MM.1S (cell line): ENCODE measurements at regions not wholly inside any gene's neighbourhood (a gene's known extent, or its start where the extent isn't known, plus 50 kb on each side); places are given as distances from the start of the nearest gene placed in this dataset.

Experiments used
- DNase-seq: peaks from one replicate; pipeline ENCODE4 v3.0.0-alpha.2; 2015
- H2AFZ ChIP-seq: fragments of 300-600 bp; sonication (generic); 2 replicates; pipeline ENCODE4 v1.6.0; 2016; ENCODE audit warnings: antibody characterized with exemption, low read length
- H3F3A ChIP-seq: fragments of 300-600 bp; sonication (generic); 2 replicates; pipeline ENCODE4 v1.6.1; 2016; ENCODE audit warnings: mild to moderate bottlenecking, antibody characterized with exemption, low read length, moderate library complexity, mixed read lengths; ENCODE audit not compliant: insufficient read depth
- H3K27ac ChIP-seq: fragments of 300-600 bp; sonication (generic); 2 replicates; pipeline ENCODE4 v1.5.1; 2016; ENCODE audit warnings: mild to moderate bottlenecking, low read length
- H3K27me3 ChIP-seq: fragments of 300-600 bp; sonication (generic); replicated peaks from 2 replicates; pipeline ENCODE4 v1.6.0; 2016; ENCODE audit warnings: low read length; ENCODE audit not compliant: insufficient read depth
- H3K36me3 ChIP-seq: fragments of 300-600 bp; sonication (generic); replicated peaks from 2 replicates; pipeline ENCODE4 v1.6.1; 2016; ENCODE audit warnings: mild to moderate bottlenecking, low read length, mixed read lengths; ENCODE audit not compliant: insufficient read depth
- H3K4me1 ChIP-seq: fragments of 300-600 bp; sonication (generic); 2 replicates; pipeline ENCODE4 v1.6.1; 2016; ENCODE audit warnings: low read length, mixed read lengths
- H3K4me2 ChIP-seq: fragments of 300-600 bp; sonication (generic); 2 replicates; pipeline ENCODE4 v1.6.0; 2016; ENCODE audit warnings: low read depth, low read length
- H3K4me3 ChIP-seq: fragments of 300-600 bp; sonication (generic); 2 replicates; pipeline ENCODE4 v1.5.1; 2016; ENCODE audit warnings: low read length, mixed read lengths
- H3K79me2 ChIP-seq: fragments of 300-600 bp; sonication (generic); 2 replicates; pipeline ENCODE4 v1.6.1; 2016; ENCODE audit warnings: mixed run types, low read length, mixed read lengths
- H3K9ac ChIP-seq: fragments of 300-600 bp; sonication (generic); 2 replicates; pipeline ENCODE4 v1.6.1; 2016; ENCODE audit warnings: low read length, mixed read lengths
- H3K9me2 ChIP-seq: fragments of 300-600 bp; sonication (generic); replicated peaks from 2 replicates; pipeline ENCODE4 v1.6.1; 2016; ENCODE audit warnings: mild to moderate bottlenecking, low read length, mixed read lengths; ENCODE audit not compliant: insufficient read depth
- H3K9me3 ChIP-seq: fragments of 300-600 bp; sonication (generic); replicated peaks from 2 replicates; pipeline ENCODE4 v1.6.1; 2016; ENCODE audit warnings: mild to moderate bottlenecking, low read length, mixed read lengths; ENCODE audit not compliant: insufficient read depth
- H4K20me1 ChIP-seq: fragments of 300-600 bp; sonication (generic); 2 replicates; pipeline ENCODE4 v1.6.1; 2016; ENCODE audit warnings: mild to moderate bottlenecking, low read length, moderate library complexity, mixed read lengths; ENCODE audit not compliant: insufficient read depth
- CTCF ChIP-seq: fragments of 300-600 bp; sonication (generic); IDR thresholded peaks from 2 replicates; pipeline ENCODE4 v1.5.1; 2016; ENCODE audit warnings: antibody characterized with exemption, low read length, mixed read lengths
- EZH2 ChIP-seq: fragments of 300-600 bp; sonication (generic); optimal IDR thresholded peaks from 2 replicates; pipeline ENCODE3; 2017; ENCODE audit warnings: low read depth, mild to moderate bottlenecking, antibody characterized with exemption, low read length, mixed read lengths
- EZH2phosphoT487 ChIP-seq: fragments of 300-600 bp; sonication (generic); IDR thresholded peaks from 2 replicates; pipeline ENCODE4 v1.6.1; 2018; ENCODE audit warnings: antibody characterized with exemption, low read length

- no peak for TF ChIP-seq EZH2
- no peak for TF ChIP-seq EZH2phosphoT487
- TF ChIP-seq CTCF, result no peak
- H3K36me3 ChIP-seq, result no peaks in the 10 kb centered on the region
- H3K9me3 ChIP-seq, result no peaks in the 10 kb centered on the region
- H3K4me1 ChIP-seq, result no peaks in the 10 kb centered on the region
- no peaks in the 10 kb centered on the region for H3K27me3 ChIP-seq
- no peak for DNase-seq
- H3K9ac ChIP-seq, result no peak overlapping the region
- H4K20me1 ChIP-seq, result no peaks in the 10 kb centered on the region
- no peak overlapping the region for H3K27ac ChIP-seq
- H3F3A ChIP-seq, result no peaks in the 10 kb centered on the region; the same call in 1 of the 2 replicates
- H3K4me3 ChIP-seq, result no peak overlapping the region
- H3K4me2 ChIP-seq, result no peak overlapping the region
- no peaks in the 10 kb centered on the region for H3K9me2 ChIP-seq
- no peak overlapping the region for H2AFZ ChIP-seq
- H3K79me2 ChIP-seq, result no peaks in the 10 kb centered on the region
Measured at GRCh38 chr17:6240601-6241000, 170.4 kb downstream of the WSCD1 start.

DNA sequence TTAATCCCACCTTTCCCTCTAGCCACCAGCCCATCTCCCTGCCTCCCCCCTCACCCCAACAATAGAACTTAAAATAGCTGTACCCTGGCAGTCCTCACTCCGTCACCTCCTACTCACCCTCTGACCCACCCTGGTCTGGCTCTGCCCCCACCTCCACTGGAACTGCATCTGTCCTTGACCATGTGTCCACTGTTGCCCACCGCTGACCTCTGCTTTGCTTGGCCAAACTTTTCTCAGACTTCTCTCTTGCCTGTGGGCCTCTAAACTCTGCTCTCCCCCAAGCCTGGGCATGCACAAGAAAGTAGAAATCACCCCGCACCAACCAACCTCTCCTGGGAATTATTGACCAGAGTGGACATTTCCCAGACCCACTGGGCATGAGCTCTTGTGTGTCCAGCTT, 169.8 kb downstream of the WSCD1 start:
- no peak for DNase-seq
- no peaks in the 10 kb centered on the region for H3K9me3 ChIP-seq
- H3K4me1 ChIP-seq, result no peaks in the 10 kb centered on the region
- no peaks in the 10 kb centered on the region for H3K79me2 ChIP-seq
- H3K36me3 ChIP-seq, result no peaks in the 10 kb centered on the region
- H2AFZ ChIP-seq, result no peak overlapping the region
- no peak for TF ChIP-seq EZH2
- no peak overlapping the region for H3K9ac ChIP-seq
- no peaks in the 10 kb centered on the region; the same call in 1 of the 2 replicates for H3F3A ChIP-seq
- H3K9me2 ChIP-seq, result no peaks in the 10 kb centered on the region
- no peaks in the 10 kb centered on the region for H4K20me1 ChIP-seq
- H3K4me2 ChIP-seq, result no peak overlapping the region
- no peak overlapping the region for H3K27ac ChIP-seq
- no peaks in the 10 kb centered on the region for H3K27me3 ChIP-seq
- no peak overlapping the region for H3K4me3 ChIP-seq

DNA sequence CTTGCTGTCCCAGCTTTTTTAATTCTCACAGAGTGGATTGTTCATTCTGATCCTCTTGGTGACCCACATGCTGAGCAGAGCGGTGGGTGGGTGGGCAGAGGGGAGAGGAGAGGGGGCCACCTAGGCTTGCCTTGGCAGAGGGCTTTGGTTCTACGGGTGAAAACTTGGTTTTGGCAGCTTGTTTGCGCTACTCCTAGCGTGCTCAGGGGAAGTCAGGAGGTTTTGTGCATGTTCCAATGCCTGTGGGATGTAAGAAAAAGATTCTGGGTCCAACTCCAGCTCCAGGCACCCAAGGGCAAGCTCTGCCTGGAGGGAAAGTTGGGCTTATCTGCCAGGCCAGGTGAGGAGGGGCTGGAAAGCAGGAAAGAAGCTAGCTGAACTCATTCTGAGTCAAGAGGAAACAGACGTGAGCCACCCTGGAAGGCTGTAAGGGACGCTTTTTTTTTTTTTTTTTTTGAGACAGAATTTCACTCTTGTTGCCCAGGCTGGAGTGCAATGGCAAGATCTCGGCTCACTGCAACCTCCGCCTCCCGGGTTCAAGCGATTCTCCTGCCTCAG, 169.1 kb downstream of the WSCD1 start:
- TF ChIP-seq EZH2 (no peak), CTCF (no peak), EZH2phosphoT487 (no peak)
- H2AFZ ChIP-seq, result no peak overlapping the region
- H3K27ac ChIP-seq, result no peak overlapping the region

DNA sequence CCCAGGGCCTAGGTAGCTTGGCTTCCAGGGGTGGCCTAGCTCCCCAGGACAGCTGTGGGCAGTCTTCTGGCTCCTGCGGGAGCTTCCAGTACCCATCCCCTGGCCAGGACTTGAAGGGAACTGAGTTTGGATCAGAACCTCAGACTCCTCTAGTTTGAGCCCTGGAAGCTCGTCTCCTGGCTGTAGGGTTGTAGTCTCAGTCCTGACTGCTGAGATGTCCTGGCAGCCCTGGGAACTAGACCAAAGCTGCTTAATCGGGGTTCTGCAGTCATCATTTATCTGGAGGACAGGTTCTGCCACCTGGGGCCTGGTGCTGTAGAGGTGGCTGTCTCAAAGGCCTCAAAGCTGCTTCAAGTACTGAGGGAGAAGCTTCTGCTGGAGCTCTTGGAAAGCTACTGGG, 163.7 kb downstream of the WSCD1 start:
- no peaks in the 10 kb centered on the region for H3K4me1 ChIP-seq
- H3K79me2 ChIP-seq, result no peaks in the 10 kb centered on the region
- no peak overlapping the region for H3K27ac ChIP-seq
- H3K36me3 ChIP-seq, result no peaks in the 10 kb centered on the region
- H3K9me2 ChIP-seq, result no peaks in the 10 kb centered on the region
- no peaks in the 10 kb centered on the region for H3K9me3 ChIP-seq
- H3K27me3 ChIP-seq, result no peaks in the 10 kb centered on the region
- no peaks in the 10 kb centered on the region for H4K20me1 ChIP-seq
- no peak overlapping the region for H3K4me3 ChIP-seq
- H3K9ac ChIP-seq, result no peak overlapping the region
- no peak overlapping the region for H2AFZ ChIP-seq
- no peak overlapping the region for H3K4me2 ChIP-seq
- no peaks in the 10 kb centered on the region; the same call in 1 of the 2 replicates for H3F3A ChIP-seq
- DNase-seq, result no peak
- TF ChIP-seq CTCF (no peak), EZH2phosphoT487 (no peak), EZH2 (no peak)

More for the DNA sequence above, 169.1 kb downstream of the WSCD1 start:
- DNase-seq, result no peak
- H3F3A ChIP-seq, result no peaks in the 10 kb centered on the region; the same call in 1 of the 2 replicates
- H3K9me2 ChIP-seq, result no peaks in the 10 kb centered on the region
- no peaks in the 10 kb centered on the region for H3K36me3 ChIP-seq
- H3K4me3 ChIP-seq, result no peak overlapping the region
- H4K20me1 ChIP-seq, result no peaks in the 10 kb centered on the region
- no peaks in the 10 kb centered on the region for H3K4me1 ChIP-seq
- H3K9ac ChIP-seq, result no peak overlapping the region
- H3K9me3 ChIP-seq, result no peaks in the 10 kb centered on the region
- no peaks in the 10 kb centered on the region for H3K27me3 ChIP-seq
- peak overlapping the region; percentile 41; the same call in 1 of the 2 replicates for H3K4me2 ChIP-seq
- no peaks in the 10 kb centered on the region for H3K79me2 ChIP-seq
